GM19372 (cell line): ENCODE measurements at regions not wholly inside any gene's neighbourhood (a gene's known extent, or its start where the extent isn't known, plus 50 kb on each side); places are given as distances from the start of the nearest gene placed in this dataset.
"Not testable (repeated sequence)": the region's sequence is repeated elsewhere in the genome, so short reads cannot be mapped to it uniquely, and the experiment has no call there.

Source experiments
- ATAC-seq: cut with Tn5 transposase; IDR thresholded peaks from one replicate; pipeline ENCODE4 v1.9.1; 2021; ENCODE audit warnings: mild to moderate bottlenecking, low read depth, moderate library complexity; ENCODE audit not compliant: unreplicated experiment

- ATAC-seq = no peak
Observed at GRCh38 chr11:91563176-91563575, 661.4 kb upstream of the FAT3 start.

GRCh38 chr11:91560434-91560833, 664.2 kb upstream of the FAT3 start:
- ATAC-seq = no peak

- no peak for ATAC-seq
Observed at GRCh38 chr11:91538065-91538464, 686.6 kb upstream of the FAT3 start.

GRCh38 chr11:91536366-91536765, 688.3 kb upstream of the FAT3 start:
- no peak for ATAC-seq

- ATAC-seq = no peak
Observed at GRCh38 chr11:91528965-91529364, 695.7 kb upstream of the FAT3 start.

- no peak for ATAC-seq
Observed at GRCh38 chr11:91527380-91528030, 697.1 kb upstream of the FAT3 start.

GRCh38 chr11:91513734-91514133, 710.9 kb upstream of the FAT3 start:
- no peak for ATAC-seq

GRCh38 chr11:91497847-91498246, 726.8 kb upstream of the FAT3 start:
- ATAC-seq = no peak

- ATAC-seq = no peak
Observed at GRCh38 chr11:91495837-91496236, 728.8 kb upstream of the FAT3 start.

GRCh38 chr11:91489989-91490388, 734.6 kb upstream of the FAT3 start:
- ATAC-seq = no peak

GRCh38 chr11:91483956-91484355, 740.7 kb upstream of the FAT3 start:
- not testable (repeated sequence) for ATAC-seq

GRCh38 chr11:91481875-91482274, 742.7 kb upstream of the FAT3 start:
- ATAC-seq = not testable (repeated sequence)

- no peak for ATAC-seq
Observed at GRCh38 chr11:91470656-91471055, 754.0 kb upstream of the FAT3 start.

- ATAC-seq = no peak
Observed at GRCh38 chr11:91459840-91460239, 764.8 kb upstream of the FAT3 start.

- ATAC-seq = no peak
Observed at GRCh38 chr11:91446267-91446666, 778.4 kb upstream of the FAT3 start.

- ATAC-seq = no peak
Observed at GRCh38 chr11:91435694-91436395, 788.8 kb upstream of the FAT3 start.

GRCh38 chr11:91433284-91434010, 791.2 kb upstream of the FAT3 start:
- ATAC-seq = no peak

- ATAC-seq = no peak
Observed at GRCh38 chr11:91421641-91422040, 803.0 kb upstream of the FAT3 start.

- no peak for ATAC-seq
Observed at GRCh38 chr11:91407842-91408241, 816.8 kb upstream of the FAT3 start.

- no peak for ATAC-seq
Observed at GRCh38 chr11:91406009-91406408, 818.6 kb upstream of the FAT3 start.

- no peak for ATAC-seq
Observed at GRCh38 chr11:91404344-91404743, 820.3 kb upstream of the FAT3 start.

GRCh38 chr11:91397134-91397468, 827.5 kb upstream of the FAT3 start:
- no peak for ATAC-seq
